ENCODE measurements at regions not wholly inside any gene's neighbourhood (a gene's known extent, or its start where the extent isn't known, plus 50 kb on each side); places are given as distances from the start of the nearest gene placed in this dataset.
"Not testable (repeated sequence)": the region's sequence is repeated elsewhere in the genome, so short reads cannot be mapped to it uniquely, and the experiment has no call there.

GRCh38 chr19:30114095-30114494 is 172.1 kb downstream of the URI1 start:
- DNase-seq; H3K4me1 Mint-ChIP-seq; H3K27me3 Mint-ChIP-seq; ATAC-seq (ENCODE audit: low read depth in 2 of 2); H3K9me3 Mint-ChIP-seq; H3K36me3 Mint-ChIP-seq; H3K4me3 Mint-ChIP-seq; H3K27ac Mint-ChIP-seq: not testable (repeated sequence)

- Mint-ChIP-seq H3K9me3 (peaks cover 0 to 5% (median 0%) of the 10 kb centered on the region in 7 donors), H3K36me3 (no peaks in the 10 kb centered on the region), H3K4me3 (no peak overlapping the region), H3K27me3 (peaks cover 0 to 7% (median 5%) of the 10 kb centered on the region in 3 donors), H3K27ac (no peak overlapping the region), H3K4me1 (peaks cover 0 to 1% (median 0%) of the 10 kb centered on the region in 3 donors)
- no peak for ATAC-seq (ENCODE audit: low read depth in 2 of 2)
- DNase-seq, result no peak
These were observed 173.9 kb downstream of the URI1 start for GRCh38 chr19:30115947-30116346.

GRCh38 chr19:30116530-30116929 is 174.5 kb downstream of the URI1 start:
- no peaks in the 10 kb centered on the region for H3K36me3 Mint-ChIP-seq
- peaks cover 0 to 9% (median 0%) of the 10 kb centered on the region in 7 donors for H3K9me3 Mint-ChIP-seq
- peaks cover 0 to 13% (median 6%) of the 10 kb centered on the region in 3 donors for H3K27me3 Mint-ChIP-seq
- no peak overlapping the region for H3K27ac Mint-ChIP-seq
- no peak overlapping the region for H3K4me3 Mint-ChIP-seq
- DNase-seq (no peak), ATAC-seq (ENCODE audit: low read depth in 2 of 2) (no peak)
- H3K4me1 Mint-ChIP-seq, result peaks cover 0 to 3% (median 0%) of the 10 kb centered on the region in 3 donors

- Mint-ChIP-seq H3K27ac (peak overlapping the region in 1 of 6 donors; percentile 66), H3K36me3 (no peaks in the 10 kb centered on the region), H3K27me3 (peaks cover 0 to 15% (median 6%) of the 10 kb centered on the region in 3 donors), H3K4me1 (peaks cover 0 to 3% (median 0%) of the 10 kb centered on the region in 3 donors), H3K9me3 (peaks cover 0 to 9% (median 0%) of the 10 kb centered on the region in 7 donors), H3K4me3 (peak overlapping the region in 1 of 8 donors; percentile 67)
- DNase-seq (no peak), ATAC-seq (ENCODE audit: low read depth in 2 of 2) (no peak)
These were observed 175.0 kb downstream of the URI1 start for GRCh38 chr19:30116984-30117555.

GRCh38 chr19:30117636-30118145 is 175.7 kb downstream of the URI1 start:
- no peaks in the 10 kb centered on the region for H3K36me3 Mint-ChIP-seq
- no peak for DNase-seq
- peak overlapping the region in 1 of 8 donors; percentile 67 for H3K4me3 Mint-ChIP-seq
- ATAC-seq (ENCODE audit: low read depth in 2 of 2), result no peak
- peak overlapping the region in 1 of 6 donors; percentile 66 for H3K27ac Mint-ChIP-seq
- H3K4me1 Mint-ChIP-seq, result peaks cover 0 to 3% (median 0%) of the 10 kb centered on the region in 3 donors
- peaks cover 0 to 9% (median 2%) of the 10 kb centered on the region in 7 donors for H3K9me3 Mint-ChIP-seq
- H3K27me3 Mint-ChIP-seq, result peaks cover 0 to 15% (median 6%) of the 10 kb centered on the region in 3 donors

GRCh38 chr19:30118221-30118620 is 176.2 kb downstream of the URI1 start:
- ATAC-seq (ENCODE audit: low read depth in 2 of 2) (no peak), DNase-seq (no peak)
- peaks cover 0 to 9% (median 3%) of the 10 kb centered on the region in 7 donors for H3K9me3 Mint-ChIP-seq
- no peak overlapping the region for H3K27ac Mint-ChIP-seq
- H3K4me1 Mint-ChIP-seq, result peaks cover 0 to 3% (median 0%) of the 10 kb centered on the region in 3 donors
- H3K36me3 Mint-ChIP-seq, result no peaks in the 10 kb centered on the region
- H3K27me3 Mint-ChIP-seq, result peaks cover 0 to 15% (median 6%) of the 10 kb centered on the region in 3 donors
- H3K4me3 Mint-ChIP-seq, result no peak overlapping the region

- Mint-ChIP-seq H3K27me3 (peaks cover 0 to 15% (median 6%) of the 10 kb centered on the region in 3 donors), H3K9me3 (peaks cover 0 to 9% (median 0%) of the 10 kb centered on the region in 7 donors), H3K27ac (no peak overlapping the region), H3K4me1 (peaks cover 0 to 3% (median 0%) of the 10 kb centered on the region in 3 donors), H3K4me3 (no peak overlapping the region), H3K36me3 (no peaks in the 10 kb centered on the region)
- ATAC-seq (ENCODE audit: low read depth in 2 of 2), result no peak
- no peak for DNase-seq
These were observed 176.7 kb downstream of the URI1 start for GRCh38 chr19:30118760-30119159.

- H3K27ac Mint-ChIP-seq, result no peak overlapping the region
- no peak for ATAC-seq (ENCODE audit: low read depth in 2 of 2)
- H3K9me3 Mint-ChIP-seq, result peaks cover 0 to 9% (median 0%) of the 10 kb centered on the region in 7 donors
- H3K27me3 Mint-ChIP-seq, result peaks cover 0 to 15% (median 6%) of the 10 kb centered on the region in 3 donors
- H3K36me3 Mint-ChIP-seq, result no peaks in the 10 kb centered on the region
- H3K4me3 Mint-ChIP-seq, result no peak overlapping the region
- no peak for DNase-seq
- peaks cover 0 to 3% (median 0%) of the 10 kb centered on the region in 3 donors for H3K4me1 Mint-ChIP-seq
These were observed 177.3 kb downstream of the URI1 start for GRCh38 chr19:30119180-30119908.

- peaks cover 0 to 3% (median 0%) of the 10 kb centered on the region in 3 donors for H3K4me1 Mint-ChIP-seq
- no peak overlapping the region for H3K27ac Mint-ChIP-seq
- H3K4me3 Mint-ChIP-seq, result peak overlapping the region in 1 of 8 donors; percentile 49
- peaks cover 0 to 9% (median 0%) of the 10 kb centered on the region in 7 donors for H3K9me3 Mint-ChIP-seq
- ATAC-seq (ENCODE audit: low read depth in 2 of 2) (no peak), DNase-seq (no peak)
- peaks cover 5 to 15% (median 10%) of the 10 kb centered on the region in 3 donors for H3K27me3 Mint-ChIP-seq
- H3K36me3 Mint-ChIP-seq, result no peaks in the 10 kb centered on the region
These were observed 178.9 kb downstream of the URI1 start for GRCh38 chr19:30120860-30121484.

GRCh38 chr19:30122431-30122830 is 180.4 kb downstream of the URI1 start:
- ATAC-seq (ENCODE audit: low read depth in 2 of 2), result no peak
- H3K27me3 Mint-ChIP-seq, result peaks cover 5 to 15% (median 10%) of the 10 kb centered on the region in 3 donors
- H3K36me3 Mint-ChIP-seq, result no peaks in the 10 kb centered on the region
- no peak for DNase-seq
- H3K27ac Mint-ChIP-seq, result no peak overlapping the region
- H3K9me3 Mint-ChIP-seq, result peaks cover 0 to 9% (median 0%) of the 10 kb centered on the region in 7 donors
- H3K4me1 Mint-ChIP-seq, result peaks cover 0 to 3% (median 0%) of the 10 kb centered on the region in 3 donors
- H3K4me3 Mint-ChIP-seq, result peak overlapping the region in 1 of 8 donors; percentile 80

- Mint-ChIP-seq H3K4me3 (no peak overlapping the region), H3K27me3 (peaks cover 5 to 15% (median 10%) of the 10 kb centered on the region in 3 donors), H3K9me3 (peaks cover 0 to 9% (median 0%) of the 10 kb centered on the region in 7 donors), H3K4me1 (peaks cover 0 to 3% (median 0%) of the 10 kb centered on the region in 3 donors), H3K36me3 (no peaks in the 10 kb centered on the region), H3K27ac (no peak overlapping the region)
- ATAC-seq (ENCODE audit: low read depth in 2 of 2) (no peak), DNase-seq (no peak)
These were observed 181.1 kb downstream of the URI1 start for GRCh38 chr19:30123119-30123518.

- H3K27ac Mint-ChIP-seq, result no peak overlapping the region
- ATAC-seq (ENCODE audit: low read depth in 2 of 2) (no peak), DNase-seq (no peak)
- H3K4me1 Mint-ChIP-seq, result peaks cover 0 to 3% (median 0%) of the 10 kb centered on the region in 3 donors
- no peaks in the 10 kb centered on the region for H3K36me3 Mint-ChIP-seq
- peaks cover 0 to 9% (median 0%) of the 10 kb centered on the region in 7 donors for H3K9me3 Mint-ChIP-seq
- H3K27me3 Mint-ChIP-seq, result peaks cover 5 to 15% (median 10%) of the 10 kb centered on the region in 3 donors
- H3K4me3 Mint-ChIP-seq, result no peak overlapping the region
These were observed 181.6 kb downstream of the URI1 start for GRCh38 chr19:30123611-30124010.

GRCh38 chr19:30128211-30128610 is 186.2 kb downstream of the URI1 start:
- Mint-ChIP-seq H3K27me3 (peaks cover 0 to 5% (median 4%) of the 10 kb centered on the region in 3 donors), H3K36me3 (no peaks in the 10 kb centered on the region), H3K4me1 (no peaks in the 10 kb centered on the region), H3K4me3 (no peak overlapping the region), H3K9me3 (peaks cover 4 to 7% (median 6%) of the 10 kb centered on the region in 7 donors), H3K27ac (no peak overlapping the region)
- ATAC-seq (ENCODE audit: low read depth in 2 of 2), result no peak
- no peak for DNase-seq
